GOT3 (cell line): ENCODE measurements at regions not wholly inside any gene's neighbourhood (a gene's known extent, or its start where the extent isn't known, plus 50 kb on each side); places are given as distances from the start of the nearest gene placed in this dataset.

Experiments
- DNase-seq: peaks from one replicate; lab custom pipeline; 2025; ENCODE audit warnings: mixed read lengths; lab: John Stamatoyannopoulos, UW

- DNase-seq: no peak
Observed at GRCh38 chr7:130897515-130898419, 163.8 kb upstream of the KLF14 start.

- DNase-seq: no peak
Observed at GRCh38 chr7:130899071-130899560, 165.1 kb upstream of the KLF14 start.

- no peak for DNase-seq
Observed at GRCh38 chr7:130899638-130900401, 165.8 kb upstream of the KLF14 start.

- DNase-seq: no peak
Observed at GRCh38 chr7:130900471-130901076, 166.6 kb upstream of the KLF14 start.

GRCh38 chr7:130901209-130901783 is 167.3 kb upstream of the KLF14 start:
- no peak for DNase-seq

GRCh38 chr7:130902755-130903357 is 168.8 kb upstream of the KLF14 start:
- DNase-seq: no peak

GRCh38 chr7:130903358-130903974 is 169.5 kb upstream of the KLF14 start:
- DNase-seq: no peak

GRCh38 chr7:130904031-130904757 is 170.2 kb upstream of the KLF14 start:
- DNase-seq: no peak

GRCh38 chr7:130904792-130905191 is 170.8 kb upstream of the KLF14 start:
- DNase-seq: no peak

- no peak for DNase-seq
Observed at GRCh38 chr7:130906575-130906974, 172.6 kb upstream of the KLF14 start.

GRCh38 chr7:130907439-130907838 is 173.4 kb upstream of the KLF14 start:
- DNase-seq: no peak

- no peak for DNase-seq
Observed at GRCh38 chr7:130908345-130909160, 174.5 kb upstream of the KLF14 start.

GRCh38 chr7:130909161-130909836 is 175.3 kb upstream of the KLF14 start:
- DNase-seq: no peak

GRCh38 chr7:130909881-130910672 is 176.1 kb upstream of the KLF14 start:
- no peak for DNase-seq

GRCh38 chr7:130910949-130911944 is 177.2 kb upstream of the KLF14 start:
- DNase-seq: no peak

- no peak for DNase-seq
Observed at GRCh38 chr7:130912082-130912861, 178.3 kb upstream of the KLF14 start.
